MV-4-11 (cell line): ENCODE measurements at regions not wholly inside any gene's neighbourhood (a gene's known extent, or its start where the extent isn't known, plus 50 kb on each side); places are given as distances from the start of the nearest gene placed in this dataset.
"Not testable (repeated sequence)": the region's sequence is repeated elsewhere in the genome, so short reads cannot be mapped to it uniquely, and the experiment has no call there.

ENCODE experiments used
- DNase-seq: peaks from one replicate; lab custom pipeline; 2025; lab: John Stamatoyannopoulos, UW

DNA sequence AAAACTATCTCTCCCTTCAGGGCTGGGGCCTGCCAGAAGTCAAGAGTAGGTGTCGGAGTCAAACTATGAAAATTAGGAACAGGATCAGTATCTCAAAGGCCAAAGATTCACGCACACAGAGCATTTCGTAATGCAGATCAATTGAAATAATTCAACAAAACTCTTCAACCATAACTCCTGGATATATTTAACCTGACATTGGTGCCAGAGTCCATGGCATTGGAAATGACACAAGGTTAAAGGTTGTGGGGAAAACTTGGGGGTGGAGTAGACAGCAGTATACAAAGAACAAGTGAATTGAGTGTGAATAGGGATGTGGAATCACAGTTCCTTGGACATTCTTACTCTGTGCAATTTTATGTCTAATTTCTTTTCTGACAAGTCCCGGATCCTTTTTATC is 788.0 kb upstream of the GYPC start:
- DNase-seq, result no peak

DNA sequence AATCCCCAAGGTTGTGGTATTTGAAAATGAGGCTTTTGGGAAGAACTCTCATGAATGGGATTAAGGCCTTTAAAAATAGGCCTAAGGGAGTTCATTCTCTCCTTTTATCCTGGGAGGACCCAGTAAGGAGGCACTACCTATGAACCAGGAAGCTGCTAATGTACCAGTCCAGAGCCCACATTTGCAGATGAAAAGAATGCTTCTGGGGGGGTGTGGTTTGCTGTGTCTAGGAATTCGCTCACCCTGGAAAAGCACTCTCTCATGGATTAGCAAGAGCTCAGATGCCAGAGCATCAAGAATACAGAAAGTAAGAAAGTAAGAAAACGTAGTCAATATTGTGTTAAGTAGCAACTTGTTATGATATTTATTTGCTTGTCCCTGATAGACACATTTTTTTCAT is 785.7 kb upstream of the GYPC start:
- no peak for DNase-seq

DNA sequence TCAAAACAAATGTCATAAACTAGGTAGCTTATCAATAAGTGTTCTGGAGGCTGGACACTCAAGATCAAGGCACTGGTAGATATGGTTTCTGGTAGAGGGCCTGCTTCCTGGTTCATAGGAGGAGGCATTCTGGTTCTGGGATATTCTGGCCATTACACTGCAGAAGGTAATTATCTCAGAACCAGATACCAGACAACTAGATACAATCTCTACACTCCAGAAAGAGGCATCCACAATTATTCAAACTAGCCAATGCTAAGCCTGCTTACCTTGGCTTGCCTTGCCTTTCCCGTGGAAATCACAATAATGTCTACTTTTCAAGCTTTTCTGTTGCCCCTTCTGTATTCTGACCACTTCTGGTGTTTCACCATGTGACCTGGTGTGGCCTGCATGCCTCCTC is 785.2 kb upstream of the GYPC start:
- no peak for DNase-seq

DNA sequence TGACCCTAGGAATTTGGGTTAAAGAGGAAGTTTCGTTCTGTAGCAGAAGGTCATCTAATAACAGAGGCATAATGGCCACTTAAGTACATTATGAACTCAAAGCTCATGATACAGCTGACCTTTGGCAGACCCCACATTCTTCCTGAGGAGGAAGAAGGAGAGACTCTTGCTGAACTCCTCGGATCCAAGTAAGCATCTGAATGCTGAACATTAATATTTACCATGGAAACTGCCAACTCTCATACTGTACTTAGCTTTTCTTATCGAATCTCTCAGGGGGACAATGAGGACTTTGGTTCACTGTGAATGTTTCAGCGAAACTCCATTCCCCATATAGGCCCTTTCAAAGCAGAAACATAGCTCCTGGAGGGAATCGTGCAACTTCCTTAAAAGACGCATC is 781.4 kb upstream of the GYPC start:
- DNase-seq, result no peak

DNA sequence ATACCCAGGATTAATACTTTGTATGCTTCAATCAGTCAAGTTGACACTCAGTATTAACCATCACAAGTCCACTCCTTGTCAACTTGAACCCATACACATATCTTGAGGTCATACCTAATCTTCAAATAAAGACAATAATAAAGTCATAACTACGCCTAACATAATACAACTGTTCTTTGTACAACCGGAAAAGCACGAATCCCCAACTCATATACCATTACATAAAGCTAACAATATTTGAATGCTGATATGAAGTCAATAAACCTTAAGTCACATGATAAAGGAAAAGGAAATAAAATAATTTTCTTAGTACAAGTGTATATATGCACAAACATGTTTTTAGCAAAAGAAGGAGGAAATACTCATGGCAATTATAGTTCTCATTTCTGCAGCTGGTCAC is 770.6 kb upstream of the GYPC start:
- no peak for DNase-seq

DNA sequence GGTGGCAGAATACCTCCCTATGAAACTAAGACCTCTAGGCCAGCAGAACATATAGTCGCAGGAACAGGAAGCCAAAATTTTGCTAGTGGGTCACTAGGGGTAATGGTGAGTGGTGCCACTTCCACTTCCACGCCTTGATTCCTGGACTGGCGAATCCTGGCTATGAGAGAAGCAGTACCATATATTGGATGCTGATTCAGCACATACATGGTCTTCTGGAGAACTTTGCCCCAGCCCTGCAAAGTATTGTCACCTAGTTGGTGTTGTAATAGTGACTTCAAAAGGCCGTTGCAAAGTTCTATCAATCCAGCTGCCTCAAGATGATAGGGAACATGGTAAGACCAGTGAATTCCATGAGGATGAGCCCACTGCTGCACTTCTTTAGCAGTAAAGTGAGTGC is 769.8 kb upstream of the GYPC start:
- DNase-seq, result no peak

DNA sequence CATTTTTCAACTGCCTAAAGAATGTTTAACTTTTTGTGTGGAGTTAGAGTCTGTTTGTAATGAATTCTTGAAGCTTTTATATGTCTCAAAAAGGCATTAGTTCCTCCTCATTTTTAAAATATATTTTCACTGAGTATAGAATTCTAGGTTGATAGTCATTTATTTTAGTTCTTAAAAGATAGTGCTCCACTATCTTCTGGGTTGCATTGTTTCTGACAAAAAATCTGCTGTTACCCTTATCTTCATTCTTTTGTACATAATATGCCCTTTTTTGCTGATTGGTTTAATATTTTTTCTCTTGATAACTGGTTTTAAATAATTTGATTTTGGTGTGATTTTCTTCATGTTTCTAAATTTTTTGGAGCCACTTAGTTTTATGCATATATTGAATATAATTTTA is 754.7 kb upstream of the GYPC start:
- DNase-seq, result no peak

DNA sequence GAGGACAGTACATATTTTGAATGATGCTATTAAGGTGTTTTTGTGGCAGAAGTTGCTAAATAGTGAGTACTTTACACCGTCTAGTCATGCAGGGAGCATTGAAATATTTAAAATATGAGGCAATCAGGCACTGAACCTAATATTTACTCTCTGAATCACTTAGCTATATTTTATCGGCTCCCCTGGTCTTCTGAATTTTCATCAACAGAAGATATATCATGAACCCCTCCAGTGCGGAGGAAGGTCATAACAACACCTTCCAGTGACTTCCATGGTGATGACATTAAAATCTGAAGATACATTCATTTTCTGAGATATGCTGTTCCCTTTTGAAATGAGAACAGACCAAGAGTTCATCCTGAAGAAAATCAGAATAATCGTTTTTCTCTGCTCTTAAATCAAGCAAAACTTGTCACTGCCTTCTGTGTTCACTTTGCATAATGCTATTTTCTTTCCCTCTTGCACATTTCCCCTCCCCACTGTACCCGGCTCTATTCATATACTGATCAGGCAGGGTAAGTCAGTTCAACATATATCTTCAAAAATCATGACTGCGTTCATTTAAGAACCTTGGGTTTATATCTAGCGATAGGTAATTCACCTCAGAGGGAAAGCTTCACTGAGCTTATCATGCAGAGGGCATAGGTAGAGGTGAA is 729.9 kb upstream of the GYPC start:
- no peak for DNase-seq

DNA sequence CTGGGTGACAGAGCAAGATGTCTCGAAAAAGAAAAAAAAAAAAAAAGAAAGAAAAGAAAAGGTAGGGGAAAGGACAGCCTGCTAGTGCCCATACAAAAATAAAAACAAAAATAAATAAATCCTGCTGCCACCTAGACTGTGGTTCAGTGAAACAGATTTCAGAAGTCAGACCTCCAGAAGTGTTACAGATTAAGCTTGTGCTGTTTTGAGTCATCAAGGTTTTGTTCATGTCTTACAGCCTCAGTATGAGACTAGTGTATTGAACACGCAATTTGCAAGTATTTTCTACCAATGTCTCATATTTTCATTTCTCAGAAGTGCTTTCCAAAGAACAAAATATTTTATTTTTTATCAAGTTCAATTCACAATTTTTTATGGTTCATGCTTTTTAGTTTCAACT is 720.4 kb upstream of the GYPC start:
- no peak for DNase-seq

DNA sequence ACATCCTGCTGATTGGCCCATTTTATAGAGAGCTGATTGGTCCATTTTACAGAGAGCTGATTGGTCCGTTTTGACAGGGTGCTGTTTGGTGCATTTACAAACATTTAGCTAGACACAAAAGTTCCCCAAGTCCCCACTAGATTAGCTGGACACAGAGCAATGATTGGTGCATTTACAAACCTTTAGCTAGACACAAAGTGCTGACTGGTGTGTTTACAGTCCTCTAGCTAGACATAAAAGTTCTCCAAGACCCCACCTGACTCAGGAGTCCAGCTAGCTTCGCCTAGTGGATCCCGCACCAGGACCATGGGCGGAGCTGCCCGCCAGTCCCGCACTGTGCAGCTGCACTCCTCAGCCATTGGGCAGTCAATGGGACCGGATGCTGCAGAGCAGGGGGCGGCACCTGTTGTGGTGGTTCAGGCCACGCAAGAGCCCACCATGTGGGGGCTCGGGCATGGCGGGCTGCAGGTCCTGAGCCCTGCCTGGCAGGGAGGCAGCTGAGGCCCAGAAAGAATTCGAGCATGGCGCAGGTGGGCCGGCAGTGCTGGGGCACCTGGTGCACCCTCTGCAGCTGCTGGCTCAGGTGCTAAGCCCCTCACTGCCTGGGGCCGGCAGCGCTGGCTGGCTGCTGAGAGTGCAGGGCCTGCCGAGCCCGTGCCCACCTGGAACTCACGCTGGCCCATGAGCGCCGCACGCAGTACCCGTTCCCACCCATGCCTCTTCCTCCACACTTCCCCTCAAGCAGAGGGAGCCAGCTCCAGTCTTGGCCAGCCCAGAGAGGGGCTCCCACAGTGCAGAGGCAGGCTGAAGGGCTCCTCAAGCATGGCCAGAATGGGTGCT is 713.2 kb upstream of the GYPC start:
- DNase-seq, result no peak

DNA sequence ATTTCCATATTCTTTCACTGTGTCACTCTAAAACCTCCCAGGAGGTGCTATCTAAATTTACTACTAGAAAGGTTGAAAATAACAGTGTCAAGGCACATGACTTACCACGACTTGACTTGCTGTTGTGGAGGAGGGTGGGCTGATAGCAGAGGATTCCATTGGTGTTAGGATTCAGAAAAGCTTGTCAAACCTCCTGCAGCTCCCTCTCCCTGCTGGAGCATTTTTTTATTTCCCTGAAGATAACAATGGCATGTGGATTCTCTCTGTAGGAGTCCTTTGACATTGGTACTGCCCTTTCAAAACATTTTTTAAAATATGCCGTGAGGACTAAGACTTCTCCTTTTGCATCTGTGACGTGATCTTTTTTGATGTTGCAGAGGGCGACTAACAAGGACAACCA is 696.9 kb upstream of the GYPC start:
- DNase-seq, result no peak

DNA sequence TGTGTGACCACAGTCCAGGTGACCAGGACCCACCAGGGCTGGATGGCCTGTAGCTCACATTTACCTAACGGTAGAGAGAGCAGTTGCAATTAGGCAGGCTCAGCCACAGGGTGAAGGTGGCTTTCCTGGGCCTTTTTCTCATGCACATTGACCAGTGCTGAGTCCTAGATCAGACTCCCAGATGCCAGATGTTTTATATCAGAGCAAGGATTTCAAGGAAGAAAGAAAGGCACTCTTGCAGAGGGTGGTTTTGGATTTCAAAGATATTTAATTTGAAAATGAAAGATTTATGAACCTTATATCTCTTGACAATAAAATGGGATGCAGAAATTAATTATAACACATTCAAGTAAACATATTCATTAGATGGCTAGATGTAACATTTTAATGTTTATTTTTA is 694.2 kb upstream of the GYPC start:
- DNase-seq, result no peak

DNA sequence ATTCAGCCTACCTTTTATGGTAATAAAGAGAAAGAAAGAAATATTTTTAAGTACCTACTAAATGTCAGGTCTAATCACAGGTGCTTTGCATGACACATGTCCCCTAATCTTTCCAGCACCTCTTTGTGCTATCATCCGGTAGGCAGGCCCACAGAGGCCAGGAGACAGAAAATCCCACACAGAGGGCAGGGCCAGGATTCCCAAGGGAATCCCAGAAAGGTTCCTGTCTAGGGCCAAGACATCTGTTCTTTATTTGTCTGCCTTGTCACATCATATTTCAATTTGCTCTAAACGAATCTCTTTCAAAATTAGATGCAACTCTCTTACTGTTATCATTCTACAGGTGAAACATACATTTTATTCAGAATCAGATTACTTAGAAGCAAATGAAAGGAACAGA is 676.1 kb upstream of the GYPC start:
- DNase-seq, result no peak

DNA sequence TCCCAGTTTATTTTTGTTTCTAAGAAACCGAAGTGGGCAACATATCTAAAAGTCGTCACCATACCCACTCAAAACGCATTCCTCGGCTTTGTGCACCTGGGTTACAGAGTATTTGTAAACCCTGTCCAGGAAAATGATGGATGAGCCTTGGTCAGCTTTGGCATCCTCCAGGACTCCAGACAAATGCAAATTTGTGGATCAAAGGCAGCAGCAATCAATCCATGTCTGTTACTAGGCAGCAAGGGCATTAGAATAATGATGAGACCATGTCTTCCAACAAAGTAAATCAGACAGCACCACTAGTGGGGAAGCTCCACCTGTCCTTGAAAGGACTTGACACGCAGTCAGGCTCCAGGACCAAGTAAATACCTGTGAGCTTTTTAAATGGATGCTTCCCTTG is 672.6 kb upstream of the GYPC start:
- DNase-seq, result no peak

DNA sequence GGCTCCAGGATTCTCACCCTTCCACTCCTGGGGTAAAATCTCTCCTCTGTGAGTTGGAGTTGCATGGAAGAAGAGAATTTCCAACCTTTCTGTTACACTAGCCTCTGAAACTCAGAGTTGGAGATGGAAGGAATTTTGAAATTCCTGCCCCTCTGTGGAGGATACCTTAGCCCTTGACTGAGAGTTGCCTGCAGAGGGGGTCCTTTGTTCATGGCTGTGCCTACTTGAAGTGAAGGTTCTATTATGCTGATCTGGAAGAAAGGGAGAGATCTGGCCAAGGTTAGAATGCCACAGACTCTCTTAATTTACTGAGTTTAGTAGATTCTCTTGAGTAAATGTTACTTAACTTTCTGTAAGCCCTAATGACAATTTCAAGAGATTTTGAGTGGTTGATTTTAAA is 626.6 kb upstream of the GYPC start:
- no peak for DNase-seq

DNA sequence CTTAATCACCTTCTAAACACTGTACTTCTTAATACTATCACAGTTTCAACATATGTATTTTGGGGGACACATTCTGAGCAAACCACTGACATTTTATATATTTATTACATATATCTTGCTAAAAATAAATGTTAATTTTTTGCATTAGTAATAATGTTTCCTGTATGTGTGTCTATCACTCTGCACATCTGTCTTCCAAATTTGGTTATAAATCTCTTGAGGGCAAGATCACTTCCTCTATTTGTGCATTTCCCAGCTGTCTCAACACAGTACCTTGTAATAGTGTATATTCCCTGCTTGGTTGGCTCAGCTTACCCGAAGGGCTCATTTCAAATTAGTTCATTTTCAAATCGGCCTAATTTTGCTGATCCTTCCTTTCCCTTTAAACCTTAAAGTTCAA is 617.1 kb upstream of the GYPC start:
- no peak for DNase-seq

DNA sequence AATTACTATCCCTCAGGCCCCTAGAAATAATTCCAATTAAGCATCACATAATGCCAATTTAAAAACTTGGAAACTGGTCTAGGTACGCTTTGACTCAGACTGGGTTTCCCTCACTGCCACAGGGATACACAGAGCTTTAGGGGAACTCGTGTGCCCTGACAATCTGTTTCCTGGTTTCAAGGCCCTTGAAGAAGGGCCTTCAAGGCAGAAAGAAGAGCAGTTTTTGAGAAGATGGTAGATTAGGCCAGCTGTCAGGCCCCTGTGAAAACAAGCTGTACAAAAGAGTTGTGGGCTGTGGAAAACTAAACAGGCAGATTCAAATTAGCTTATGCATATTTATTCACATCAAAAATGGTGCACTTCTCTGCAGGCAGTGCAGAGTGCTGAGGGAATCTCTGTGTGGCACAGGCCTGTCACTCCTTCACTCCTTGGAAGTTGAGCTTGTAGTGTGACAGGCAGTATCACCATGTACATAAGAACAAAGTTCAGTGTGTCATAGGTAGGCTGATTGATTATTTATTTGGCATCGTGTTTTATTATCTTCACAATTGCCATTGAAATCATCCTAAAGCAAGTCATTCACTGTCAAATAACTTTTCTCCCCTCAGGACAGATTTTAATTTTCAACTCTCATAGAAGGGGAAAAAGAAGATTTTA is 614.4 kb upstream of the GYPC start:
- no peak for DNase-seq

DNA sequence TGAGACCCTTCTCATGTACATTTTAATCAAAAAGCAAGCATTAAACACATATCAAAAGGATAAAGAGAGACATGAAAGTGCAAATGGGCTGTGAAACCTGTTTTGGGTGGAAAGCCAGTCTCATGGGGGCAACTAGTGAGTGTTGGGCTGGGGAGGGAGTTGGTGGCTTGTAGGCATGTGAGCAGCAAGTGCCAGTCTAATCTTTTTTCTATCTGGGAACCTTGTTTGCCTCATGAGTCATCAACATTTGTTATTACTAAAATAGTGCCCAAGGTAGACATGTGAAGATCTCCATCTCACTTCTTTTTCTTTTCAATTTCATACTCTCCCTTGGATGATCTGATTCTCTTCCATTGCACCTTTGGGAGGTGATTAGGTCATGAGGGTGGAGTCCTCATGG is 613.9 kb upstream of the GYPC start:
- DNase-seq, result no peak

DNA sequence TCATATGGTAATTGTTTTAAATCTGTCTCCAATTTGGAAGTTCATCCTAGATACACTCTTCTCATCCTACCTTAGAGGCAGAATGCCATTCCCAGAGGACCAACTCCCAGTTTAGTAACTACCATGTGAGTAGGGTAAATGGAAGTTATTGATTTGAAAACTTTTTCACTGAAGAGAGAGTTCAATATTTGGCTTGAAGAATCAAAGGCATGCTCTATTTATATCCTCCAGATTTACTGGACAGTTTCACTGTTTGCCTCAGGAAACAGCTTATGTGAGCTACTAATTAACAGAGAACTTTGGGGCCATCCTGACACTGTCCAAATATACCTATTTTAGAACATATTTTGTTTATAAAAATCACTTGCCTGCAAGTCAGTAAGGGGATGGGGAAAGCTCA is 607.2 kb upstream of the GYPC start:
- no peak for DNase-seq

DNA sequence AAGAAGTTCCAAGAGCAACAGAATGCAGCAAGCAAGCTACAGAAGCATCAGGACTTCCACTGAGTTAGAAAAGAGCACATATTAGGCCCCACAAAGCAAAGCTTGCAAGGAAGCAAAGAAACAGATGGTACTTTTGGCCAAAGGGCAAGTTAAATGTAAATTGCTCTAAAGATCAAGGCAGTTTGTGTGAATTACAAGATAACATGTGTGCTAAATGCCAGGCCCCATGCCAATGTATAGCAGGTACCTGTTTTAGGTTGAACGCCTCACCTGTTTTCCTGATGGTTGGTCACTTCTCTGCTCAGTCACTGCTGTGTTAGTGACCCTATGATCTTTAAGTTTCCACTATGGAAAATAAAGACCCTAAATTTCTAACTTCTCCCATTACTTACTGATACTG is 606.5 kb upstream of the GYPC start:
- no peak for DNase-seq

DNA sequence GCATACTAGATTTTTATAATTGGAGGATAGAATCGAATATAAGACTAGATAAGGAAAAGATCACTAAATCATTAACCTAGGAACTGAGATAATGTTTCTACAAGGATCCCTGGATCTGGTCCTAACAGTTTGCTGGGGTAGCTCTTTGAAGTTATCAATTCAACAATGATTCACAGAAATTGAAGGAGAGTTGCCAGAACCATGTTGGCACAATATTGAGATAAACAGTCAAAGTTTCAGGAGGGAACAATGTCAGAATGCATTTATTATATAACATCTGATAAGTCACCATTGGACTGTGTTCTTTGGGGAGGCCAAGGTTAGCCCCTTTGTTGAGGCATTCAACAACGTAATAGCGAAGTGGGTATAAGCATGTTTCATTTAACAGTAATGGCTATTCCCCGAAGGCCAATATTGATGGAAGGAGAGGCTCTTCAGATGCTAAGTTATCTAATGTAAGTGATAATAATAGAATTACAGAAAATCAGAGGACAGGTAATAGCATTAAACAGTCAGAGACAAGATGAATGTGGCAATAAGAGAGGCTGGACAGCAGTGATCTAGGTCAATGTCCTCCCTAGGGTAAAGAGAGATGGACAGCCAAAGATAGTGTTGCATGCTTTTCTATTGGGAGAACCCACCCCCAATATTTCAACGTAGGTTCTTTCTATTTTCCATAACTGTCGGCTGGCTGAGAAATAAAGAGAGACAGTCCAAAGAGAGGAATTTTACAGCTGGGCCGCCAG is 604.8 kb upstream of the GYPC start:
- DNase-seq, result no peak

DNA sequence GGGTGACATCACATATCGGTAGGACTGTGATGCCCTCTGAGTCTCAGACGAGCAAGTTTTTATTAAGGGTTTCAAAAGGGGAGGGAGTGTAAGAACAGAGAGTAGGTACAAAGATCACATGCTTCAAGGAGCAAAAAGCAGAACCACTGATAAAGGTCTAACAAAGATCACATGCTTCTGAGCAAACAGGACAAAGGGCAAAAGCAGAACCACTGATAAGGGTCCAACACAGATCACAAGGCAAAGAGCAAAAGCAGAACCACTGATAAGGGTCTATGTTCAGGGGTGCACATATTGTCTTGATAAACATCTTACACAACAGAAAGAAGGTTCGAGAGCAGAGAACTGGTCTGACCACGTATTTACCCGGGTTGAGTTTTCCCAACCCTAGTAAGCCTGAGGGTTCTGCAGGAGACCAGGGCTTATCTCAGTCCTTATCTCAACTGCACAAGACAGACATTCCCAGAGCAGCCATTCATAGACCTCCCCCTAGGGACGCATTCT is 604.2 kb upstream of the GYPC start:
- DNase-seq, result not testable (repeated sequence)

DNA sequence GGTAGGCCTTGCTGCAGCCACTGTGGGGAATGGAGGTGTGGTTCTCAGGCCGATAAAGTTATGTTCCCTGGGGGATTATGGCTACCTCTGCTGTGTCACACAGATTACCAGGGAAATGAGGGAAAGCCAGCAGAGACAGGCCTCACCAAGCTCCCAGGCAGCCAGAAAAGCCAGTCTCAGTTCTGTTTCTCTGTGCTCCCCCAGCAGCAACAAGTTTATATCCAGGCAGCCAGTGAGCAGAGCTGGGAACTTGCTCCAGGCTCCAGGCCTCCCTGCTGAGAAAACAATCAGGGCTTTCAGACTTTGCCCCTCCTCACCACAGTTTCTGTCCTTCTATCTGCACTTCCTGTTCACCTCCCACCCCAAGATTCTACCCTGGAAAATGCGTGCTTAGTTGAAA is 596.6 kb upstream of the GYPC start:
- DNase-seq, result no peak
